Naive thymus-derived CD4-positive, alpha-beta T cell (primary cell): ENCODE measurements at regions not wholly inside any gene's neighbourhood (a gene's known extent, or its start where the extent isn't known, plus 50 kb on each side); places are given as distances from the start of the nearest gene placed in this dataset.
"Not testable (repeated sequence)": the region's sequence is repeated elsewhere in the genome, so short reads cannot be mapped to it uniquely, and the experiment has no call there.

Source experiments
- ATAC-seq: fragments of 150-1000 bp; cut with Tn5 transposase; 2 replicates; pipeline ENCODE4 v1.10.0; 2021; ENCODE audit warnings: mild to moderate bottlenecking, moderate library complexity
- CTCF ChIA-PET: fragments of 350-600 bp; sonication (Branson Sonifier 250); formaldehyde crosslinking; loops from one replicate; lab custom pipeline; 2021; ENCODE audit warnings: antibody characterized with exemption; lab: Charles Lee
- POLR2A ChIA-PET: fragments of 350-600 bp; sonication (Branson Sonifier 250); formaldehyde crosslinking; loops from one replicate; lab custom pipeline; 2021; ENCODE audit warnings: antibody characterized with exemption, inconsistent platforms; lab: Charles Lee
- DNase-seq, 9 donors: peaks; one replicate each; pipeline versions ENCODE4 v3.0.0 to v3.0.0-alpha.2; 2020 to 2022; ENCODE audit warnings: mixed read lengths in 1 of 9
- H3K27ac ChIP-seq: one replicate; pipeline ENCODE4 v1.7.0; 2013; ENCODE audit warnings: mild to moderate bottlenecking, low read depth, low read length, moderate library complexity
- H3K27me3 ChIP-seq, 2 donors: one replicate each; pipeline ENCODE4 v1.7.0; 2013; ENCODE audit warnings: low read length in 2 of 2, mild to moderate bottlenecking in 2 of 2, moderate library complexity in 2 of 2; ENCODE audit not compliant: control insufficient read depth in 2 of 2, insufficient read depth in 2 of 2
- H3K36me3 ChIP-seq, 3 experiments: 1 replicate in 2 of 3; 2 replicates in 1 of 3; pipeline ENCODE4 v1.7.0; 2013; ENCODE audit warnings: low read length in 3 of 3, mild to moderate bottlenecking in 3 of 3, moderate library complexity in 1 of 3; ENCODE audit not compliant: insufficient read depth in 3 of 3, control insufficient read depth in 2 of 3
- H3K4me1 ChIP-seq, 2 donors: one replicate each; pipeline ENCODE4 v1.7.0; 2013; ENCODE audit warnings: low read length in 2 of 2, mild to moderate bottlenecking in 2 of 2, moderate library complexity in 1 of 2; ENCODE audit not compliant: control insufficient read depth in 2 of 2, insufficient read depth in 2 of 2
- H3K4me3 ChIP-seq: 2 replicates; pipeline ENCODE4 v1.7.0; 2013; ENCODE audit warnings: mild to moderate bottlenecking, low read length
- H3K9me3 ChIP-seq, 3 experiments: 1 replicate in 2 of 3; 2 replicates in 1 of 3; pipeline ENCODE4 v1.7.0; 2013; ENCODE audit warnings: low read length in 3 of 3; ENCODE audit not compliant: control insufficient read depth in 2 of 3
- H3K27ac Mint-ChIP-seq, 9 donors: one replicate each; pipeline ENCODE4 v1.8.0; 2020 to 2022; ENCODE audit warnings: mixed read lengths in 9 of 9, mild to moderate bottlenecking in 8 of 9, moderate library complexity in 5 of 9, inconsistent platforms in 2 of 9
- H3K27me3 Mint-ChIP-seq, 5 donors: one replicate each; pipeline ENCODE4 v1.8.0; 2021 to 2022; ENCODE audit warnings: mixed read lengths in 5 of 5, mild to moderate bottlenecking in 1 of 5
- H3K36me3 Mint-ChIP-seq, 5 donors: one replicate each; pipeline ENCODE4 v1.8.0; 2020 to 2022; ENCODE audit warnings: mixed read lengths in 5 of 5, mild to moderate bottlenecking in 3 of 5, inconsistent platforms in 1 of 5
- H3K4me1 Mint-ChIP-seq, 7 donors: one replicate each; pipeline ENCODE4 v1.8.0; 2020 to 2022; ENCODE audit warnings: mixed read lengths in 7 of 7, mild to moderate bottlenecking in 3 of 7, inconsistent platforms in 1 of 7
- H3K4me3 Mint-ChIP-seq, 10 donors: one replicate each; pipeline ENCODE4 v1.8.0; 2020 to 2022; ENCODE audit warnings: mild to moderate bottlenecking in 10 of 10, mixed read lengths in 10 of 10, moderate library complexity in 6 of 10, inconsistent platforms in 2 of 10
- H3K9me3 Mint-ChIP-seq, 11 donors: one replicate each; pipeline ENCODE4 v1.8.0; 2020 to 2022; ENCODE audit warnings: mixed read lengths in 11 of 11, mild to moderate bottlenecking in 4 of 11, inconsistent platforms in 1 of 11, moderate library complexity in 1 of 11
- intact Hi-C, 2 donors: fragments of 100-400 bp; cut with micrococcal nuclease; formaldehyde crosslinking; loops; one replicate each; pipeline ENCODE4 v1.15.1; 2023

DNA sequence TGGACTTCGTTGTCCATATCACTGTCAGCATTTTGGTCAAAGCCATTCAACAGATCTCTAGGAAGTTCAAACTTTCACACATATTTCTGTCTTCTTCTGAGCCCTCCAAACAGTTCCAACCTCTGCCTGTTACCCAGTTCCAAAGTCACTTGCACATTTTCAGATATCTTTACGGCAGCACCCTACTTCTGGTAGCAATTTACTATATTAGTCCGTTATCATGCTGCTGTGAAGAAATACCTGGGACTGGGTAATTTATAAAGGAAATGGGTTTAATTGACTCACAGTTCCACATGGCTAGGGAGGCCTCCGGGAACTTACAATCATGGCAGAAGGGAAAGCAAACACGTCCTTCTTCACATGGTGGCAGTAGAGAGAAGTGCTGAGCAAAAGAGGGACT lies 60.6 kb upstream of the HGFAC start:
- H3K4me3 Mint-ChIP-seq, intact Hi-C loops, H3K36me3 ChIP-seq, CTCF ChIA-PET, H3K4me3 ChIP-seq, H3K27me3 ChIP-seq, H3K9me3 ChIP-seq, H3K27me3 Mint-ChIP-seq, H3K27ac ChIP-seq, H3K27ac Mint-ChIP-seq, ATAC-seq, H3K4me1 ChIP-seq, DNase-seq: not testable (repeated sequence)
- Mint-ChIP-seq H3K36me3 (peaks cover 1 to 42% (median 37%) of the 10 kb centered on the region in 5 donors), H3K4me1 (peaks cover 9 to 18% (median 10%) of the 10 kb centered on the region in 7 donors), H3K9me3 (peaks cover 9 to 32% (median 18%) of the 10 kb centered on the region in 11 donors)
- POLR2A ChIA-PET: interaction anchor here (0.6 kb wide), 1 partner anchor 873 kb away, joined by 4 read pairs; no protein-coding TSS in a partner anchor

DNA sequence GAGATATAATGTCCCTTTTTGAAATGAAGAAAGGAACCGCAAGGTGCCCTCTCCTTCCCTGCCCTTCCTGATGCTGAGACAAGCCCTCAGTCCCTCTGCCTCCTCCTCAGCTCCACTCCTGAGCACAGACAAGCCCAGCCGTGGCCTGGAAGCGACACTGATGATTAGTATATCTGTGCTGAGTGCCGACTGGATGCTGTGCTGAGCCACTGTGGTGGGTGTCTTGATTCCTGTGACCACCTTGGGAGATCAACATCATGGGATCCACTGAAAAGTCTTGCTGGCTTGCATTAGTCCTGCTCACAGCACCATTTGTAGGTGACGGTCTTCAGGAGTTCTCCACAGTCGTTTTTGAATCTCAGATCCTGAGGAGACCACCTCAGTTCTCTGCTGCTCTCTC lies 59.5 kb upstream of the HGFAC start:
- Histone ChIP-seq H3K27ac (no peak overlapping the region), H3K4me3 (no peak overlapping the region), H3K9me3 (peaks cover 0 to 9% (median 0%) of the 10 kb centered on the region in 3 experiments), H3K4me1 (peaks cover 0 to 4% of the 10 kb centered on the region in 2 donors), H3K36me3 (no peaks in the 10 kb centered on the region), H3K27me3 (no peaks in the 10 kb centered on the region)
- ATAC-seq (no peak), DNase-seq (no peak)
- Mint-ChIP-seq H3K9me3 (peaks cover 9 to 32% (median 18%) of the 10 kb centered on the region in 11 donors), H3K4me3 (no peak overlapping the region), H3K36me3 (peaks cover 1 to 42% (median 37%) of the 10 kb centered on the region in 5 donors), H3K4me1 (peaks cover 9 to 22% (median 10%) of the 10 kb centered on the region in 7 donors), H3K27me3 (peaks cover 0 to 5% (median 0%) of the 10 kb centered on the region in 5 donors), H3K27ac (peak overlapping the region in 1 of 9 donors; percentile 17)
- POLR2A ChIA-PET: no interaction called here
- CTCF ChIA-PET: no interaction called here
- intact Hi-C loops: no loop called here

DNA sequence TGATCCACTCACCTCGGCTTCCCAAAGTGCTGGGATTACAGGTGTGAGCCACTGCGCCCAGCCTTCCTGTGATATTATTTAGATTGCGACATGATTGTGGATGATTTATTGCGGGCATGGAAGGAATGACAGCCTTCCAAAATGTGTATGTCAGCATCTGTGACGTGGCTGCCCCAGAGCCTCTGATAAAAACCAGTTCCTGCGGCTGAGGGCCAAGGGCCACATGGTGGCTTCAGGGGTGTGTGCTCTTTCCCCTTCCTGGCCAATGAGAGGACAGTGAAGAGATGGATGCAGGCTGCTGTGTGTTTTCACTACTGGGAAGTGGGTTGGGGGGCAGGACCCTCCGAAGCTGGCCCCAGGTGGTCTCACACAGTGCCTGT lies 57.4 kb upstream of the HGFAC start:
- intact Hi-C loops: no loop called here
- Histone ChIP-seq H3K36me3 (no peaks in the 10 kb centered on the region), H3K4me1 (peaks cover 0 to 4% of the 10 kb centered on the region in 2 donors), H3K27ac (no peak overlapping the region), H3K9me3 (peaks cover 0 to 9% (median 0%) of the 10 kb centered on the region in 3 experiments), H3K27me3 (no peaks in the 10 kb centered on the region), H3K4me3 (no peak overlapping the region)
- peaks cover 0 to 18% (median 0%) of the 10 kb centered on the region in 5 donors for H3K27me3 Mint-ChIP-seq
- H3K4me1 Mint-ChIP-seq: peaks cover 14 to 38% (median 28%) of the 10 kb centered on the region in 7 donors
- ATAC-seq (no peak), DNase-seq (no peak)
- H3K4me3 Mint-ChIP-seq: no peak overlapping the region
- CTCF ChIA-PET: no interaction called here
- H3K27ac Mint-ChIP-seq: no peak overlapping the region
- POLR2A ChIA-PET: no interaction called here
- peaks cover 4 to 23% (median 12%) of the 10 kb centered on the region in 11 donors for H3K9me3 Mint-ChIP-seq
- H3K36me3 Mint-ChIP-seq: peaks cover 0 to 27% (median 20%) of the 10 kb centered on the region in 5 donors

DNA sequence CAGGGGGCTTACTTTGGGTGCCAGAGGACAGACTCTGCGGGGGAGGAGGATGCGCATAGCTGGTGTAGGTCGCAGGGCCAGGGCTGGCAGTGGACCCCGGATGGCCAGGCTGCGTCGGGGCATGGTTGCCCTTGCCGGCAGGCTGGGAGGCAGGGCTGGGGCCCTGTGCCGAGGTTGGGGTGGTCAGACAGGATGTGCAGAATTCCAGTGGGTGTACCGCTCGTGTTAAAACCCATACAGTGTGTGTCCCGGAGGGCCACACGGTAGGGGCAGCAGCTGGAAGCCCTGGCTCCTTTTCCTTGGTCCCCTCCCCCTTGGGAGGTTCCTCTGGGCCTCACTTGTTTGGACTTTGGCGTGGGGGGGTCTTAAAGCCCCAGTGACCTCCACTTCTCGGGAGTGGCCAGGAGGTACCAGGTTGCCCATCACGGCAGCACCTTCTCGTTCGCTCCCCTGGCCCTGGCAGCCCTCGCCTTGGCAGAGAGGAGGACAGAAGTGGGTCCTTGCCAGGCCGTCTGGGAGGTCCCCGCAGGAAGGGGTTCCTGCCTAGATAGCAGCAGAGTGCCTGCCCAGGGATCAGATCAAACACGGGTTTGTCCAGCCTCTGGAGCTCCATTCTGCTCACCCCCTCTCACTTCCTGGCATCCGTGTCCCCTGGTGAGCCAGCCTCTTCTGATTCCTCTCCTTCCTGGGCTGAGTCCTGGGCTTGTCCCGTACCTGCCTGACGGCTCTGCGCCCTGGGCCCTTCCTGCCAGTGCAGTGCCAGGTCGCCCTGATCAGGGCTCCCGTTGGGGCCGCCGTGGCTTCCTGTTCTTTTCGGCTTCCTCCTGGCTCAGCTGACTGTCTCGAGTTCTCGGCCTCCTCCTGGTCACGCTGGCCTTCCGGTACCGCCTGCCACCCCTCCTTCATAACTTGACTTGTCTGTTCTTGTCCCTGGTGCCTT lies 56.7 kb upstream of the HGFAC start:
- peaks cover 0 to 20% (median 13%) of the 10 kb centered on the region in 5 donors for H3K36me3 Mint-ChIP-seq
- peaks cover 0 to 21% (median 0%) of the 10 kb centered on the region in 5 donors for H3K27me3 Mint-ChIP-seq
- POLR2A ChIA-PET: no interaction called here
- H3K9me3 Mint-ChIP-seq: peaks cover 4 to 17% (median 7%) of the 10 kb centered on the region in 11 donors
- DNase-seq (no peak), ATAC-seq (peak; percentile 63)
- Histone ChIP-seq H3K4me1 (peaks cover 0 to 4% of the 10 kb centered on the region in 2 donors), H3K36me3 (no peaks in the 10 kb centered on the region), H3K9me3 (peaks cover 0 to 5% (median 0%) of the 10 kb centered on the region in 3 experiments), H3K27me3 (no peaks in the 10 kb centered on the region), H3K4me3 (no peak overlapping the region), H3K27ac (no peak overlapping the region)
- H3K4me3 Mint-ChIP-seq: peak overlapping the region in 7 of 10 donors; percentile 18 to 57 (median 35)
- peaks cover 14 to 41% (median 30%) of the 10 kb centered on the region in 7 donors for H3K4me1 Mint-ChIP-seq
- intact Hi-C loops: no loop called here
- peak overlapping the region in 2 of 9 donors; percentile 68 to 83 for H3K27ac Mint-ChIP-seq
- CTCF ChIA-PET: no interaction called here

DNA sequence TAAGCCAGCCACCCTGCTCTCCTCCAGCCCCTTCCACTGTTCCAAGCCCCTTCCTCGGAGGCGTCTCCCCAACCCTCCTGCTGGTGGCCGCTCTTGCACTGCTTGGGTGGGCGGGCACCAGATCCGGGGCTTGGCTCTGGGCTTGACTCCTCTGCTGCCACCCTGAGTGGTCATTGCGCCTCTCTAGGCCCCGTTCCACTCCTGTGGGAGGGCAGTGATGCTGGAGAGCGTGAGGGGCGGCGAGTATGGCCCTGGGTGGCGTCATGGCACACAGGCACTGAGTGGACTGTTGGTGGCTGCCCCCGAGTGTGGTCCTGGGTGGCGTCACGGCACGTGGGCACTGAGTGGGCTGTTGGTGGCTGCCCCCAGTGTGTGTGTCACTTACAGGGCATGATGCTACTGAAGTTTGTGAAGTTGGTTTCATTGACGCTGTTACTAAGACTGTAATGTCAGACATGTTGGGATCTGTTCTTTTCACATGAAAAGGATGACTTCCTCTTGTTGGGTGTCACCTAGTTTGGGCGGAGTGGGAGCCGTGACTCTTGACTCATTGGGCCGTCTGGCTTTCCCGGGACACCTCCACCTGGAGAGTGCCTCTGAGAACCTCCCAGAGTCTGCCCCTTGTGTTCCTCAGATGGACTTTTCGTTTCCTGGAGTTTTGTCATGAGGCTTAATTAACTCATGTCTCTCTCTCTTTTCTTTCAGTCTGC lies 55.9 kb upstream of the HGFAC start:
- no peak for ATAC-seq
- no peak for DNase-seq
- no peaks in the 10 kb centered on the region for H3K36me3 ChIP-seq
- peak overlapping the region in 2 of 10 donors; percentile 35 to 57 for H3K4me3 Mint-ChIP-seq
- no peak overlapping the region for H3K4me3 ChIP-seq
- H3K9me3 Mint-ChIP-seq: peaks cover 2 to 10% (median 5%) of the 10 kb centered on the region in 11 donors
- H3K4me1 ChIP-seq: peaks cover 0 to 4% of the 10 kb centered on the region in 2 donors
- ChIA-PET POLR2A (no interaction called here), CTCF (no interaction called here)
- no peaks in the 10 kb centered on the region for H3K27me3 ChIP-seq
- intact Hi-C loops: no loop called here
- no peak overlapping the region for H3K27ac ChIP-seq
- H3K4me1 Mint-ChIP-seq: peaks cover 14 to 43% (median 30%) of the 10 kb centered on the region in 7 donors
- peaks cover 0 to 22% (median 14%) of the 10 kb centered on the region in 5 donors for H3K36me3 Mint-ChIP-seq
- H3K27me3 Mint-ChIP-seq: peaks cover 0 to 23% (median 0%) of the 10 kb centered on the region in 5 donors
- peak overlapping the region in 1 of 9 donors; percentile 68 for H3K27ac Mint-ChIP-seq
- no peaks in the 10 kb centered on the region for H3K9me3 ChIP-seq

DNA sequence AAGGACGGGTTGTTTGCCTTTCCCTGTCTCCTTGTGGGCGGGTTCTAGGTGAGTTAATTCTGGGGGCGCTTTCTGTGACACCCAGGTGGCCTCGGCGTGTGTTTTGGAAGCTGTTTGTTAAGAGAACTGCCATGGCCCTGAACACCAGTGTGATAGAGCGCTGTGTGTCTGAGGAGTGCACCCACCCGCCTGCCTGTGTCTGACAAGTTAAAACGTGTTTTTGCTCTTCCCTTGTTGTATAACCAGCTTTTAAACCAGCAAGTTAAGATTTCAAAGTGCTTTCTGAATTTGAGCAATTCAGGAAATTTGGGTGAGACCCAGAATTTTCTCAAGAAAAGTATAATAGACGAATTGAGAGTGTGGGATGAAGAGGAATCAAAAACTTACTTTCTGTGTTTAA lies 55.2 kb upstream of the HGFAC start:
- Histone ChIP-seq H3K4me3 (no peak overlapping the region), H3K4me1 (peaks cover 0 to 4% of the 10 kb centered on the region in 2 donors), H3K27ac (no peak overlapping the region), H3K27me3 (no peaks in the 10 kb centered on the region), H3K9me3 (no peaks in the 10 kb centered on the region), H3K36me3 (no peaks in the 10 kb centered on the region)
- intact Hi-C loops: no loop called here
- Mint-ChIP-seq H3K27me3 (peaks cover 0 to 23% (median 0%) of the 10 kb centered on the region in 5 donors), H3K27ac (no peak overlapping the region), H3K4me1 (peaks cover 14 to 43% (median 30%) of the 10 kb centered on the region in 7 donors), H3K36me3 (peaks cover 0 to 15% (median 8%) of the 10 kb centered on the region in 5 donors), H3K4me3 (no peak overlapping the region), H3K9me3 (peaks cover 0 to 6% (median 0%) of the 10 kb centered on the region in 11 donors)
- ChIA-PET CTCF (no interaction called here), POLR2A (no interaction called here)
- DNase-seq (no peak), ATAC-seq (no peak)
